ENCODE measurements at regions not wholly inside any gene's neighbourhood (a gene's known extent, or its start where the extent isn't known, plus 50 kb on each side); places are given as distances from the start of the nearest gene placed in this dataset.

GRCh38 chr2:226515344-226516055 lies 284.1 kb downstream of the IRS1 start:
- no peak for DNase-seq

- no peak for DNase-seq
Measured at GRCh38 chr2:226514895-226515294, 284.7 kb downstream of the IRS1 start.

- no peak for DNase-seq
Measured at GRCh38 chr2:226511311-226511710, 288.3 kb downstream of the IRS1 start.

- no peak for DNase-seq
Measured at GRCh38 chr2:226508683-226509082, 290.9 kb downstream of the IRS1 start.

GRCh38 chr2:226508005-226508404 lies 291.6 kb downstream of the IRS1 start:
- DNase-seq = no peak

- no peak for DNase-seq
Measured at GRCh38 chr2:226497146-226497909, 302.3 kb downstream of the IRS1 start.

- DNase-seq = no peak
Measured at GRCh38 chr2:226496273-226496550, 303.4 kb downstream of the IRS1 start.

GRCh38 chr2:226495466-226496272 lies 304.0 kb downstream of the IRS1 start:
- no peak for DNase-seq

- no peak for DNase-seq
Measured at GRCh38 chr2:226491112-226491511, 308.5 kb downstream of the IRS1 start.

GRCh38 chr2:226489775-226490541 lies 309.7 kb downstream of the IRS1 start:
- DNase-seq = no peak

- DNase-seq = no peak
Measured at GRCh38 chr2:226488034-226488433, 311.6 kb downstream of the IRS1 start.

- no peak for DNase-seq
Measured at GRCh38 chr2:226487573-226487972, 312.0 kb downstream of the IRS1 start.

- no peak for DNase-seq
Measured at GRCh38 chr2:226483745-226484619, 315.6 kb downstream of the IRS1 start.

GRCh38 chr2:226483143-226483542 lies 316.5 kb downstream of the IRS1 start:
- no peak for DNase-seq

GRCh38 chr2:226478109-226478809 lies 321.4 kb downstream of the IRS1 start:
- no peak for DNase-seq

- DNase-seq = no peak
Measured at GRCh38 chr2:226477221-226478108, 322.2 kb downstream of the IRS1 start.

GRCh38 chr2:226475650-226476049 lies 324.0 kb downstream of the IRS1 start:
- DNase-seq = no peak

- no peak for DNase-seq
Measured at GRCh38 chr2:226474131-226474530, 325.5 kb downstream of the IRS1 start.

- DNase-seq = no peak
Measured at GRCh38 chr2:226471987-226472470, 327.6 kb downstream of the IRS1 start.

GRCh38 chr2:226467633-226468032 lies 332.0 kb downstream of the IRS1 start:
- DNase-seq = no peak
